Ishikawa (cell line): ENCODE measurements at regions not wholly inside any gene's neighbourhood (a gene's known extent, or its start where the extent isn't known, plus 50 kb on each side); places are given as distances from the start of the nearest gene placed in this dataset.

Experiments
- CEBPB ChIP-seq: IDR thresholded peaks from 2 replicates; pipeline ENCODE4 v1.6.1; 2012
- CREB1 ChIP-seq: IDR thresholded peaks from 2 replicates; pipeline ENCODE4 v1.6.1; 2012; ENCODE audit warnings: low read depth
- EGR1 ChIP-seq: IDR thresholded peaks from 2 replicates; pipeline ENCODE4 v1.6.1; 2012
- EP300 ChIP-seq: IDR thresholded peaks from 2 replicates; pipeline ENCODE4 v1.6.1; 2012; ENCODE audit warnings: borderline replicate concordance
- FOXM1 ChIP-seq: IDR thresholded peaks from 2 replicates; pipeline ENCODE4 v1.6.1; 2012; ENCODE audit warnings: low read depth, borderline replicate concordance
- NFIC ChIP-seq: IDR thresholded peaks from 2 replicates; pipeline ENCODE4 v1.6.1; 2012
- RAD21 ChIP-seq: IDR thresholded peaks from 2 replicates; pipeline ENCODE4 v1.6.1; 2012; ENCODE audit warnings: low read depth
- TAF1 ChIP-seq: IDR thresholded peaks from 2 replicates; pipeline ENCODE4 v1.6.1; 2012; ENCODE audit warnings: low read depth, mild to moderate bottlenecking
- TCF12 ChIP-seq: IDR thresholded peaks from 2 replicates; pipeline ENCODE4 v1.6.1; 2012; ENCODE audit warnings: low read depth
- TEAD4 ChIP-seq: IDR thresholded peaks from 2 replicates; pipeline ENCODE4 v1.6.1; 2012
- USF1 ChIP-seq: IDR thresholded peaks from 2 replicates; pipeline ENCODE4 v1.6.1; 2012
- YY1 ChIP-seq: IDR thresholded peaks from 2 replicates; pipeline ENCODE4 v1.6.1; 2012; ENCODE audit warnings: low read depth
- ZBTB7A ChIP-seq: IDR thresholded peaks from 2 replicates; pipeline ENCODE4 v1.6.1; 2012; ENCODE audit warnings: low read depth
- TF ChIP-seq, protein P1 (sequence below): IDR thresholded peaks from 2 replicates; pipeline ENCODE4 v1.6.1; 2012; ENCODE audit warnings: low read depth, mild to moderate bottlenecking
- TF ChIP-seq, protein P2 (sequence below): IDR thresholded peaks from 2 replicates; pipeline ENCODE4 v1.6.1; 2012

GRCh38 chr4:58749206-58749605, 1639.0 kb upstream of the IGFBP7 start:
- TF ChIP-seq, protein P1, sequence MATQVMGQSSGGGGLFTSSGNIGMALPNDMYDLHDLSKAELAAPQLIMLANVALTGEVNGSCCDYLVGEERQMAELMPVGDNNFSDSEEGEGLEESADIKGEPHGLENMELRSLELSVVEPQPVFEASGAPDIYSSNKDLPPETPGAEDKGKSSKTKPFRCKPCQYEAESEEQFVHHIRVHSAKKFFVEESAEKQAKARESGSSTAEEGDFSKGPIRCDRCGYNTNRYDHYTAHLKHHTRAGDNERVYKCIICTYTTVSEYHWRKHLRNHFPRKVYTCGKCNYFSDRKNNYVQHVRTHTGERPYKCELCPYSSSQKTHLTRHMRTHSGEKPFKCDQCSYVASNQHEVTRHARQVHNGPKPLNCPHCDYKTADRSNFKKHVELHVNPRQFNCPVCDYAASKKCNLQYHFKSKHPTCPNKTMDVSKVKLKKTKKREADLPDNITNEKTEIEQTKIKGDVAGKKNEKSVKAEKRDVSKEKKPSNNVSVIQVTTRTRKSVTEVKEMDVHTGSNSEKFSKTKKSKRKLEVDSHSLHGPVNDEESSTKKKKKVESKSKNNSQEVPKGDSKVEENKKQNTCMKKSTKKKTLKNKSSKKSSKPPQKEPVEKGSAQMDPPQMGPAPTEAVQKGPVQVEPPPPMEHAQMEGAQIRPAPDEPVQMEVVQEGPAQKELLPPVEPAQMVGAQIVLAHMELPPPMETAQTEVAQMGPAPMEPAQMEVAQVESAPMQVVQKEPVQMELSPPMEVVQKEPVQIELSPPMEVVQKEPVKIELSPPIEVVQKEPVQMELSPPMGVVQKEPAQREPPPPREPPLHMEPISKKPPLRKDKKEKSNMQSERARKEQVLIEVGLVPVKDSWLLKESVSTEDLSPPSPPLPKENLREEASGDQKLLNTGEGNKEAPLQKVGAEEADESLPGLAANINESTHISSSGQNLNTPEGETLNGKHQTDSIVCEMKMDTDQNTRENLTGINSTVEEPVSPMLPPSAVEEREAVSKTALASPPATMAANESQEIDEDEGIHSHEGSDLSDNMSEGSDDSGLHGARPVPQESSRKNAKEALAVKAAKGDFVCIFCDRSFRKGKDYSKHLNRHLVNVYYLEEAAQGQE, result no peak
- TF ChIP-seq RAD21 (no peak), ZBTB7A (no peak), TCF12 (no peak), EP300 (no peak), TEAD4 (no peak), EGR1 (no peak), NFIC (no peak), CREB1 (no peak), FOXM1 (no peak), TAF1 (no peak), USF1 (no peak), CEBPB (no peak), YY1 (no peak)
- TF ChIP-seq, protein P2, sequence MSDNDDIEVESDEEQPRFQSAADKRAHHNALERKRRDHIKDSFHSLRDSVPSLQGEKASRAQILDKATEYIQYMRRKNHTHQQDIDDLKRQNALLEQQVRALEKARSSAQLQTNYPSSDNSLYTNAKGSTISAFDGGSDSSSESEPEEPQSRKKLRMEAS, result no peak

DNA sequence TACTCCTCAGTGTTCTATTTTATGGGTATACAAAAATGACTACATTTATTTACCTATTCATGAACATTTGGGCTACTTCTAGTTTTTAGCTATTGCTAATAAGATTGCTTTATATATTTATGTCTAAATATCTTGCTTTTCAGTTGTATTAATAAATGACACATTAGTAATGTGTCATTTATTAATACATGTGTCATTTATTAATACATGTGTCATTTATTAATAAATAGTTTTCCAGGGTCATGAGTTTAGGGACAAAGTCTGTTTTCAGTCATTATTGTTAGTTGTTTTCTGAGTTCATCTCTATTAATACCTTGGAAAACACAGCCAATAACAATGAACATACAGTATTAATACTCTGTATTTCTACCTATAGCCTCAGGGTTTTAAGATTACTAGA, 1630.7 kb upstream of the IGFBP7 start:
- TF ChIP-seq, protein P2, result no peak
- TF ChIP-seq YY1 (no peak), EGR1 (no peak), ZBTB7A (no peak), TAF1 (no peak), CREB1 (no peak), FOXM1 (no peak), USF1 (no peak), TEAD4 (no peak)
- TF ChIP-seq, protein P1, result no peak

- no peak for TF ChIP-seq TEAD4
- TF ChIP-seq EGR1, result no peak
- TF ChIP-seq YY1, result no peak
- no peak for TF ChIP-seq USF1
- TF ChIP-seq, protein P2, result no peak
- TF ChIP-seq TCF12, result no peak
- TF ChIP-seq, protein P1, result no peak
- TF ChIP-seq RAD21, result no peak
These were observed 1629.1 kb upstream of the IGFBP7 start for GRCh38 chr4:58739275-58739674.

- TF ChIP-seq TAF1 (no peak), NFIC (no peak), ZBTB7A (no peak), TEAD4 (no peak), YY1 (no peak), CREB1 (no peak), RAD21 (no peak), CEBPB (no peak)
- TF ChIP-seq, protein P1, result no peak
These were observed 1628.2 kb upstream of the IGFBP7 start for GRCh38 chr4:58738375-58738774.
